ENCODE measurements at regions not wholly inside any gene's neighbourhood (a gene's known extent, or its start where the extent isn't known, plus 50 kb on each side); places are given as distances from the start of the nearest gene placed in this dataset.

GRCh38 chr7:156491435-156491834 is 149.1 kb upstream of the RNF32 start:
- H3K36me3 ChIP-seq (ENCODE audit: insufficient read depth, low read length) = no peaks in the 10 kb centered on the region
- H3K4me2 ChIP-seq (ENCODE audit: low read length) = no peak overlapping the region
- H3F3A ChIP-seq (ENCODE audit: insufficient read depth, low read length, poor library complexity, severe bottlenecking) = no peaks in the 10 kb centered on the region
- no peaks in the 10 kb centered on the region for H3K9me2 ChIP-seq (ENCODE audit: insufficient read depth, low read length)
- H3K9me3 ChIP-seq (ENCODE audit: low read length) = no peaks in the 10 kb centered on the region
- H3K79me2 ChIP-seq (replicated peaks; ENCODE audit: insufficient read depth, low read length) = no peaks in the 10 kb centered on the region
- H3K27me3 ChIP-seq (ENCODE audit: insufficient read depth, low read depth, low read length) = no peaks in the 10 kb centered on the region
- no peak overlapping the region for H3K9ac ChIP-seq (ENCODE audit: low read length)
- H3K4me3 ChIP-seq (ENCODE audit: low read length) = no peak overlapping the region
- H2AFZ ChIP-seq (ENCODE audit: low read depth, low read length) = no peak overlapping the region
- no peaks in the 10 kb centered on the region for H4K20me1 ChIP-seq (ENCODE audit: insufficient read depth)
- no peak overlapping the region for H3K27ac ChIP-seq (ENCODE audit: low read length)
- no peak for TF ChIP-seq RAD21 (conservative IDR thresholded peaks at IDR 0.05)
- TF ChIP-seq EZH2 (IDR thresholded peaks at IDR 0.05; ENCODE audit: borderline replicate concordance, insufficient read depth, low read length, poor library complexity, severe bottlenecking) = no peak
- TF ChIP-seq EP300 (conservative IDR thresholded peaks at IDR 0.05; ENCODE audit: poor library complexity, severe bottlenecking) = no peak
- TF ChIP-seq, protein P1, sequence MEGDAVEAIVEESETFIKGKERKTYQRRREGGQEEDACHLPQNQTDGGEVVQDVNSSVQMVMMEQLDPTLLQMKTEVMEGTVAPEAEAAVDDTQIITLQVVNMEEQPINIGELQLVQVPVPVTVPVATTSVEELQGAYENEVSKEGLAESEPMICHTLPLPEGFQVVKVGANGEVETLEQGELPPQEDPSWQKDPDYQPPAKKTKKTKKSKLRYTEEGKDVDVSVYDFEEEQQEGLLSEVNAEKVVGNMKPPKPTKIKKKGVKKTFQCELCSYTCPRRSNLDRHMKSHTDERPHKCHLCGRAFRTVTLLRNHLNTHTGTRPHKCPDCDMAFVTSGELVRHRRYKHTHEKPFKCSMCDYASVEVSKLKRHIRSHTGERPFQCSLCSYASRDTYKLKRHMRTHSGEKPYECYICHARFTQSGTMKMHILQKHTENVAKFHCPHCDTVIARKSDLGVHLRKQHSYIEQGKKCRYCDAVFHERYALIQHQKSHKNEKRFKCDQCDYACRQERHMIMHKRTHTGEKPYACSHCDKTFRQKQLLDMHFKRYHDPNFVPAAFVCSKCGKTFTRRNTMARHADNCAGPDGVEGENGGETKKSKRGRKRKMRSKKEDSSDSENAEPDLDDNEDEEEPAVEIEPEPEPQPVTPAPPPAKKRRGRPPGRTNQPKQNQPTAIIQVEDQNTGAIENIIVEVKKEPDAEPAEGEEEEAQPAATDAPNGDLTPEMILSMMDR (IDR thresholded peaks at IDR 0.05; ENCODE audit: poor library complexity, severe bottlenecking) = no peak
- no peak for TF ChIP-seq POLR2AphosphoS5 (IDR thresholded peaks at IDR 0.05)
- no peak for TF ChIP-seq REST (IDR thresholded peaks at IDR 0.05; ENCODE audit: borderline replicate concordance)
- TF ChIP-seq TAF1 (IDR thresholded peaks at IDR 0.05; ENCODE audit: low read depth) = no peak
- no peak for TF ChIP-seq SMC3 (conservative IDR thresholded peaks at IDR 0.05; ENCODE audit: poor library complexity)
- no peak for TF ChIP-seq MXI1 (conservative IDR thresholded peaks at IDR 0.05; ENCODE audit: poor library complexity, severe bottlenecking)

GRCh38 chr7:156490021-156490800 is 150.4 kb upstream of the RNF32 start:
- Histone ChIP-seq H2AFZ (ENCODE audit: low read depth, low read length) (no peak overlapping the region), H3K79me2 (replicated peaks; ENCODE audit: insufficient read depth, low read length) (no peaks in the 10 kb centered on the region), H3K27me3 (ENCODE audit: insufficient read depth, low read depth, low read length) (no peaks in the 10 kb centered on the region), H3K27ac (ENCODE audit: low read length) (no peak overlapping the region), H3K36me3 (ENCODE audit: insufficient read depth, low read length) (no peaks in the 10 kb centered on the region), H3K4me2 (ENCODE audit: low read length) (no peak overlapping the region), H3K9me2 (ENCODE audit: insufficient read depth, low read length) (no peaks in the 10 kb centered on the region), H3K4me3 (ENCODE audit: low read length) (no peak overlapping the region), H3K9ac (ENCODE audit: low read length) (no peak overlapping the region), H3F3A (ENCODE audit: insufficient read depth, low read length, poor library complexity, severe bottlenecking) (no peaks in the 10 kb centered on the region), H3K9me3 (ENCODE audit: low read length) (no peaks in the 10 kb centered on the region), H4K20me1 (ENCODE audit: insufficient read depth) (no peaks in the 10 kb centered on the region)
- no peak for TF ChIP-seq EP300 (conservative IDR thresholded peaks at IDR 0.05; ENCODE audit: poor library complexity, severe bottlenecking)
- no peak for TF ChIP-seq TAF1 (IDR thresholded peaks at IDR 0.05; ENCODE audit: low read depth)
- TF ChIP-seq SMC3 (conservative IDR thresholded peaks at IDR 0.05; ENCODE audit: poor library complexity) = no peak
- no peak for TF ChIP-seq RAD21 (conservative IDR thresholded peaks at IDR 0.05)
- TF ChIP-seq MXI1 (conservative IDR thresholded peaks at IDR 0.05; ENCODE audit: poor library complexity, severe bottlenecking) = no peak
- TF ChIP-seq POLR2AphosphoS5 (IDR thresholded peaks at IDR 0.05) = no peak
- no peak for TF ChIP-seq EZH2 (IDR thresholded peaks at IDR 0.05; ENCODE audit: borderline replicate concordance, insufficient read depth, low read length, poor library complexity, severe bottlenecking)
- no peak for TF ChIP-seq REST (IDR thresholded peaks at IDR 0.05; ENCODE audit: borderline replicate concordance)
- TF ChIP-seq, protein P1 (IDR thresholded peaks at IDR 0.05; ENCODE audit: poor library complexity, severe bottlenecking) = no peak

Measured in neural cell (in vitro differentiated cells).